Testis (tissue), 2 donors: ENCODE measurements at regions not wholly inside any gene's neighbourhood (a gene's known extent, or its start where the extent isn't known, plus 50 kb on each side); places are given as distances from the start of the nearest gene placed in this dataset.

Experiments used
- CTCF ChIP-seq, 3 experiments: fragments of 450-650 bp in 2 of 3; fragments of 200-600 bp in 1 of 3; sonication (generic) in 1 of 3; IDR thresholded peaks; one replicate each; pipeline ENCODE4 v1.5.1; 2016 to 2019; ENCODE audit warnings: antibody characterized with exemption in 3 of 3, mild to moderate bottlenecking in 2 of 3, moderate library complexity in 1 of 3
- POLR2A ChIP-seq: fragments of 450-650 bp; IDR thresholded peaks from one replicate; pipeline ENCODE4 v1.6.1; 2017; ENCODE audit warnings: antibody characterized with exemption, mild to moderate bottlenecking, moderate library complexity

GRCh38 chr18:34657860-34658500, 52.1 kb upstream of the DTNA start:
- no peak for TF ChIP-seq CTCF (IDR thresholded peaks at IDR 0.05)
- no peak for TF ChIP-seq POLR2A
